ENCODE measurements at regions not wholly inside any gene's neighbourhood (a gene's known extent, or its start where the extent isn't known, plus 50 kb on each side); places are given as distances from the start of the nearest gene placed in this dataset.

GRCh38 chr5:58358501-58359178 lies 101.2 kb downstream of the PLK2 start:
- H3K36me3 Mint-ChIP-seq (ENCODE audit: insufficient read depth) = no peaks in the 10 kb centered on the region
- TF ChIP-seq CTCF (IDR thresholded peaks at IDR 0.05; ENCODE audit: unreplicated experiment) = no peak

GRCh38 chr5:58357799-58358500 lies 101.9 kb downstream of the PLK2 start:
- H3K4me3 Mint-ChIP-seq (ENCODE audit: low read depth) = no peak overlapping the region

More at GRCh38 chr5:58358501-58359178, 101.2 kb downstream of the PLK2 start:
- no peaks in the 10 kb centered on the region for H3K9me3 Mint-ChIP-seq (ENCODE audit: low read depth)
- no peak for DNase-seq (ENCODE audit: low spot score, unreplicated experiment)
- H3K27ac Mint-ChIP-seq = no peak overlapping the region
- H3K27me3 Mint-ChIP-seq = no peaks in the 10 kb centered on the region
- H3K4me3 Mint-ChIP-seq (ENCODE audit: low read depth) = no peak overlapping the region
- H3K4me1 Mint-ChIP-seq (ENCODE audit: low read depth) = no peaks in the 10 kb centered on the region

GRCh38 chr5:58357121-58357520 lies 102.8 kb downstream of the PLK2 start:
- H3K36me3 Mint-ChIP-seq (ENCODE audit: insufficient read depth) = no peaks in the 10 kb centered on the region

More at GRCh38 chr5:58357799-58358500, 101.9 kb downstream of the PLK2 start:
- H3K9me3 Mint-ChIP-seq (ENCODE audit: low read depth) = no peaks in the 10 kb centered on the region
- TF ChIP-seq CTCF (IDR thresholded peaks at IDR 0.05; ENCODE audit: unreplicated experiment) = no peak
- no peaks in the 10 kb centered on the region for H3K27me3 Mint-ChIP-seq
- H3K36me3 Mint-ChIP-seq (ENCODE audit: insufficient read depth) = no peaks in the 10 kb centered on the region
- H3K27ac Mint-ChIP-seq = no peak overlapping the region
- DNase-seq (ENCODE audit: low spot score, unreplicated experiment) = no peak
- no peaks in the 10 kb centered on the region for H3K4me1 Mint-ChIP-seq (ENCODE audit: low read depth)

GRCh38 chr5:58356662-58357061 lies 103.2 kb downstream of the PLK2 start:
- no peak for TF ChIP-seq CTCF (IDR thresholded peaks at IDR 0.05; ENCODE audit: unreplicated experiment)
- DNase-seq (ENCODE audit: low spot score, unreplicated experiment) = no peak
- no peak overlapping the region for H3K4me3 Mint-ChIP-seq (ENCODE audit: low read depth)
- H3K27ac Mint-ChIP-seq = no peak overlapping the region
- H3K9me3 Mint-ChIP-seq (ENCODE audit: low read depth) = no peaks in the 10 kb centered on the region
- no peaks in the 10 kb centered on the region for H3K27me3 Mint-ChIP-seq
- no peaks in the 10 kb centered on the region for H3K4me1 Mint-ChIP-seq (ENCODE audit: low read depth)
- no peaks in the 10 kb centered on the region for H3K36me3 Mint-ChIP-seq (ENCODE audit: insufficient read depth)

More at GRCh38 chr5:58357121-58357520, 102.8 kb downstream of the PLK2 start:
- H3K4me3 Mint-ChIP-seq (ENCODE audit: low read depth) = no peak overlapping the region
- no peaks in the 10 kb centered on the region for H3K4me1 Mint-ChIP-seq (ENCODE audit: low read depth)
- DNase-seq (ENCODE audit: low spot score, unreplicated experiment) = no peak
- no peak overlapping the region for H3K27ac Mint-ChIP-seq
- TF ChIP-seq CTCF (IDR thresholded peaks at IDR 0.05; ENCODE audit: unreplicated experiment) = no peak
- no peaks in the 10 kb centered on the region for H3K27me3 Mint-ChIP-seq
- no peaks in the 10 kb centered on the region for H3K9me3 Mint-ChIP-seq (ENCODE audit: low read depth)

GRCh38 chr5:58354827-58355226 lies 105.1 kb downstream of the PLK2 start:
- no peak overlapping the region for H3K27ac Mint-ChIP-seq
- H3K27me3 Mint-ChIP-seq = no peaks in the 10 kb centered on the region
- H3K9me3 Mint-ChIP-seq (ENCODE audit: low read depth) = no peaks in the 10 kb centered on the region
- TF ChIP-seq CTCF (IDR thresholded peaks at IDR 0.05; ENCODE audit: unreplicated experiment) = no peak
- no peaks in the 10 kb centered on the region for H3K36me3 Mint-ChIP-seq (ENCODE audit: insufficient read depth)
- no peak for DNase-seq (ENCODE audit: low spot score, unreplicated experiment)
- H3K4me1 Mint-ChIP-seq (ENCODE audit: low read depth) = no peaks in the 10 kb centered on the region
- no peak overlapping the region for H3K4me3 Mint-ChIP-seq (ENCODE audit: low read depth)
